ENCODE measurements at regions not wholly inside any gene's neighbourhood (a gene's known extent, or its start where the extent isn't known, plus 50 kb on each side); places are given as distances from the start of the nearest gene placed in this dataset.

DNA sequence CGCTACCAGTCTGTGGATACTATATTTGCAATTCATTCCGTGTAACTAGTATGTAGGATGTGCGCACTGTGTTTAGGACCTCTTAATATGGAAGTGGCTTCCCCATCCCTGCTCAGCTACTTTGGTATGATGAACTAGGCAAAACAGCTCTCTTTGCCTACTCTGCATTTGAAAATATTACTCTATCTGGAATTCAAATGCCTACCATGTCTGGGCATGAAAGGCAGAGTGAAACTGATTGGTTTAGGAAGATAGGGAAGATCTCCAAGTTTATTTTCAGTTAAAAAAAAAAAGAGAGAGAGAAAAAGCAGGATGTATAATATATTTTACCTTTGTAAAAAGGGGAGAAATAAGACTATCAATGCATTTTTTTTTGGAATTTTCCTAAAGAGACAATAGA lies 74.1 kb upstream of the ELL2 start:
- TF ChIP-seq POLR2A (IDR thresholded peaks at IDR 0.05): no peak
- TF ChIP-seq, protein P1, sequence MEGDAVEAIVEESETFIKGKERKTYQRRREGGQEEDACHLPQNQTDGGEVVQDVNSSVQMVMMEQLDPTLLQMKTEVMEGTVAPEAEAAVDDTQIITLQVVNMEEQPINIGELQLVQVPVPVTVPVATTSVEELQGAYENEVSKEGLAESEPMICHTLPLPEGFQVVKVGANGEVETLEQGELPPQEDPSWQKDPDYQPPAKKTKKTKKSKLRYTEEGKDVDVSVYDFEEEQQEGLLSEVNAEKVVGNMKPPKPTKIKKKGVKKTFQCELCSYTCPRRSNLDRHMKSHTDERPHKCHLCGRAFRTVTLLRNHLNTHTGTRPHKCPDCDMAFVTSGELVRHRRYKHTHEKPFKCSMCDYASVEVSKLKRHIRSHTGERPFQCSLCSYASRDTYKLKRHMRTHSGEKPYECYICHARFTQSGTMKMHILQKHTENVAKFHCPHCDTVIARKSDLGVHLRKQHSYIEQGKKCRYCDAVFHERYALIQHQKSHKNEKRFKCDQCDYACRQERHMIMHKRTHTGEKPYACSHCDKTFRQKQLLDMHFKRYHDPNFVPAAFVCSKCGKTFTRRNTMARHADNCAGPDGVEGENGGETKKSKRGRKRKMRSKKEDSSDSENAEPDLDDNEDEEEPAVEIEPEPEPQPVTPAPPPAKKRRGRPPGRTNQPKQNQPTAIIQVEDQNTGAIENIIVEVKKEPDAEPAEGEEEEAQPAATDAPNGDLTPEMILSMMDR (IDR thresholded peaks at IDR 0.05): no peak
- TF ChIP-seq EP300 (IDR thresholded peaks at IDR 0.05): no peak
- no peak for TF ChIP-seq POLR2AphosphoS5 (IDR thresholded peaks at IDR 0.05)
- H3K27me3 ChIP-seq: no peaks in the 10 kb centered on the region
- WGBS, 2 donors: 94% methylated on average over 3 of the region's 3 CpGs
- ATAC-seq (ENCODE audit: low FRiP score in 2 of 2) (no peak), DNase-seq (no peak)
- H3K27ac ChIP-seq: no peak overlapping the region
- no peaks in the 10 kb centered on the region for H3K4me1 ChIP-seq
- H3K36me3 ChIP-seq: no peaks in the 10 kb centered on the region
- no peak overlapping the region for H3K4me3 ChIP-seq
- H3K9me3 ChIP-seq: no peaks in the 10 kb centered on the region

DNA sequence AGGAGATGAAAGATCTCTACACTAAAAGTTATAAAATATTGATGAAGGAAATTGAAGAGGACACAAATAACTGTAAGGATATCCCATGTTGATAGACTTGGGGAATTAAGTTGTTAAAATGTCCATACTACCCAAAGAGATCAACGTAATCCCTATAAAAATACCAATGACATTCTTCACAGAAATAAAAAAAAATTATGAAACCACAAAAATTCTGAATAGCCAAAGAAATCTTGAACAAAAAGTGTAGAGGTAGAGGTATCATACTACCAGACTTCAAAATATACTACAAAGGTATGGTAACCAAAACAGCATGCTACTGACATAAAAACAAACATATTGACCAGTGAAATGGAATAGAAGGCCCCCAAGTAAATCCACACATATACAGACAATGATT lies 71.5 kb upstream of the ELL2 start:
- no peaks in the 10 kb centered on the region for H3K27me3 ChIP-seq
- no peaks in the 10 kb centered on the region for H3K9me3 ChIP-seq
- no peaks in the 10 kb centered on the region for H3K36me3 ChIP-seq
- no peak overlapping the region for H3K4me3 ChIP-seq
- no peak for ATAC-seq (ENCODE audit: low FRiP score in 2 of 2)
- no peaks in the 10 kb centered on the region for H3K4me1 ChIP-seq
- no peak for DNase-seq
- no peak for TF ChIP-seq POLR2A (IDR thresholded peaks at IDR 0.05)
- TF ChIP-seq, protein P1 (IDR thresholded peaks at IDR 0.05): no peak
- no peak for TF ChIP-seq POLR2AphosphoS5 (IDR thresholded peaks at IDR 0.05)
- TF ChIP-seq EP300 (IDR thresholded peaks at IDR 0.05): no peak
- no peak overlapping the region for H3K27ac ChIP-seq
- 72 to 84% methylated on average over 1 of the region's 1 CpG for WGBS, 2 donors

DNA sequence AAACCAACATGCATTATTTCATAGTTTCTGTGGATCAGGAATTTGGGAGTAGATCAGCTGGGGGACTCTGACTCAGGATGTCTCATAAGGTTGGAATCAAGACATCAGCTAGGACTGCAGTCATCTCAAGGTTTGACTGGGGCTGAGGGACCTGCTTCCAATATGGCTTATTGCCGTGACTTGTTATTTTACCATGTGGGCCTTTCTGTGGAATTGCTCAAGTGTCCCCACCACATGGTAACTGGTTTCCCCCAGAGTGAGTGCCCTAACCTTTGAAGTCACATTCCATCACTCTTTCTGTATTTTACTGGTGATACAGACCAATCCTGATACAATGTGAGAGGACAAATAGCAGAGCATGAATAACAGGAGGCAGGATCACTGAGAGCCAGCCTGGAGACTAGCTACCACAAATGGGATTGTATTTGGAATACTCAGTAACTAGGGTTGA lies 70.2 kb upstream of the ELL2 start:
- Histone ChIP-seq H3K27ac (no peak overlapping the region), H3K4me1 (no peaks in the 10 kb centered on the region), H3K9me3 (no peaks in the 10 kb centered on the region), H3K4me3 (no peak overlapping the region), H3K36me3 (no peaks in the 10 kb centered on the region), H3K27me3 (no peaks in the 10 kb centered on the region)
- DNase-seq (no peak), ATAC-seq (ENCODE audit: low FRiP score in 2 of 2) (no peak)
- TF ChIP-seq, protein P1 (IDR thresholded peaks at IDR 0.05): no peak
- no peak for TF ChIP-seq POLR2A (IDR thresholded peaks at IDR 0.05)
- TF ChIP-seq POLR2AphosphoS5 (IDR thresholded peaks at IDR 0.05): no peak
- no peak for TF ChIP-seq EP300 (IDR thresholded peaks at IDR 0.05)
- WGBS, 2 donors: 88 to 100% methylated on average over 1 of the region's 1 CpG

DNA sequence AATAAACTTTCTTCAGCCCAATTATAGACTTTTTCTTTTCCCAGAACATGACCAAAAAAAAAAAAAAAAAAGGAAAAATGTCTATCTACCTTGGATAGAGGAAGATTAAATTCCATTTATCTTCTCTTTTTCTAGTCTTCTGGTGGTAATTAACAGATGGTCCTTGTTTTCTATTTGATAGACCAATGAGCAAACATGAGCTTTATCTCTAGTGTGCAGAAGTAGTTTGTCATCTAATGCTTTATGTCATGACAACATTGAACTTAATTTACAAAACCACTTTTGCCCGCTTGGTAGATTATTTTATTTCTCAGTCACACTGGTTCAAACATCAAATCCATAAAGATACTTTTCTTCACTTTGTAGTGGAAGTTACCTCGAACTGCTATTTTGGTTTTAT lies 69.5 kb upstream of the ELL2 start:
- H3K9me3 ChIP-seq: no peaks in the 10 kb centered on the region
- H3K4me3 ChIP-seq: no peak overlapping the region
- TF ChIP-seq, protein P1 (IDR thresholded peaks at IDR 0.05): no peak
- no peak for TF ChIP-seq POLR2AphosphoS5 (IDR thresholded peaks at IDR 0.05)
- no peak for TF ChIP-seq EP300 (IDR thresholded peaks at IDR 0.05)
- no peak for TF ChIP-seq POLR2A (IDR thresholded peaks at IDR 0.05)
- H3K4me1 ChIP-seq: no peaks in the 10 kb centered on the region
- ATAC-seq (ENCODE audit: low FRiP score in 2 of 2): no peak
- DNase-seq: no peak
- no peaks in the 10 kb centered on the region for H3K27me3 ChIP-seq
- 82 to 87% methylated on average over 2 of the region's 2 CpGs for WGBS, 2 donors
- no peaks in the 10 kb centered on the region for H3K36me3 ChIP-seq
- H3K27ac ChIP-seq: no peak overlapping the region

DNA sequence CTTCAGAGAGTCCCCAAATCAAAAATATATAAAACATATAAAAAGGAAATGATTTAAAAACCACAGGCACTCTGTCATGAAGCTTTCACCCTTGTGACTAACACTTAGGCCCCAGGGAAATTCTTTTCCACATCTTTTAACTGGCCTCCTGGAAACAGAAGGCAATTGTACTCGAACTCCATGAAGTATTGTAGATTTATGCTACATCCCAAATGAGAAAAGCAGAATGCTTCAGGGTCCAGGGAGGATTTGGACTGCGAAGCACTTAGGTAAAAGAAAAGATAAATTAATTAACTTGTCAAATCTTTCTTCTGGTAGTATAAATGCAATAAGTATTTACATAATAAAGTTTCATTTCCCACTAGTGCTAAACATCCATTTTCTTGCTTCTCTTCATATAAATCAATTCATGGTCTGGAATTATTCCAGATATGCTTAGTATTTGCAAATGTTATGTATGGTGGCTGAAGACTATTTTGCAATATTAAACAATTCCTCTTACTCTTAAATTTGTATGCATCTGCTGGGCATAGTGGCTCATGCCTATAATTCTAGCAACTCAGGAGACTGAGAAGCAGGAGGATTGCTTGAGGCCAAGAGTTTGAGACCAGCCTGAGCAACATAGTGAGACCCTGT lies 64.9 kb upstream of the ELL2 start:
- TF ChIP-seq EP300 (IDR thresholded peaks at IDR 0.05) (no peak), POLR2A (IDR thresholded peaks at IDR 0.05) (no peak), POLR2AphosphoS5 (IDR thresholded peaks at IDR 0.05) (no peak)
- TF ChIP-seq, protein P1 (IDR thresholded peaks at IDR 0.05): no peak
- Histone ChIP-seq H3K27ac (no peak overlapping the region), H3K27me3 (no peaks in the 10 kb centered on the region), H3K4me3 (no peak overlapping the region), H3K9me3 (no peaks in the 10 kb centered on the region), H3K36me3 (no peaks in the 10 kb centered on the region), H3K4me1 (peaks cover 0 to 4% (median 0%) of the 10 kb centered on the region in 4 donors)
- 82% methylated on average over 2 of the region's 2 CpGs for WGBS, 2 donors
- ATAC-seq (ENCODE audit: low FRiP score in 2 of 2) (no peak), DNase-seq (no peak)
